HL-60 (cell line): ENCODE measurements at regions not wholly inside any gene's neighbourhood (a gene's known extent, or its start where the extent isn't known, plus 50 kb on each side); places are given as distances from the start of the nearest gene placed in this dataset.

Source experiments
- CTCF ChIP-seq: IDR thresholded peaks from one replicate; pipeline ENCODE4 v1.5.1; 2011; ENCODE audit warnings: low read length, control low read depth, inconsistent platforms; ENCODE audit not compliant: insufficient read depth
- REST ChIP-seq: IDR thresholded peaks from 2 replicates; pipeline ENCODE4 v1.6.1; 2012; ENCODE audit warnings: low read depth; ENCODE audit not compliant: insufficient replicate concordance
- SPI1 ChIP-seq: IDR thresholded peaks from 2 replicates; pipeline ENCODE4 v1.6.1; 2012; ENCODE audit warnings: low read depth, mild to moderate bottlenecking, borderline replicate concordance

GRCh38 chr2:194319222-194319992, 1337.6 kb upstream of the SLC39A10 start:
- peak; percentile 16 for TF ChIP-seq CTCF
- no peak for TF ChIP-seq REST
- TF ChIP-seq SPI1, result no peak
